ENCODE measurements at regions not wholly inside any gene's neighbourhood (a gene's known extent, or its start where the extent isn't known, plus 50 kb on each side); places are given as distances from the start of the nearest gene placed in this dataset.

DNA sequence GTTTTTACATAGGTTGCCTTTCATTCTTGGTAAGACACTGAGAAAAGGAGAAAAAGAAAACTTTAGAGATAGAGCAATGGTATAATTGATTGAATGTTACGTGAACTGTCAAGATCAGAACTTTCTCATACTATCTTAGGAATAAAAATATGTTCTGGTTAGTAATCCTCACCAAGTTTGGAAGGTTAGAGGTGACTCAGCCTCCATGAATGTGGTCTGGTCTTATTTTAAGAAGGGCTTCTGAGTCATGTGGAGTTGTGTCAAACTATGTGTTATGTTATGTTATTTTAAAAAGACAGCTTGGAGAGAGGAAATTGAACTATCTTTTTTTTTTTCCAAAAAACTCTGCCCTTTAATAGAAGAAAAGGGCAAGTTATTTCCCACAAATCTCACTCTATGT is 458.6 kb upstream of the KLF6 start:
- DNase-seq (ENCODE audit: low read depth, low spot score): peak; percentile 92
- Histone ChIP-seq H3K4me2 (ENCODE audit: insufficient read depth, low read length) (peak overlapping the region; percentile 94), H3K4me1 (ENCODE audit: control insufficient read depth, extremely low read depth, insufficient read depth, low read length) (peaks cover 56% of the 10 kb centered on the region), H2AFZ (ENCODE audit: low read depth, low read length) (no peak overlapping the region), H3K9me1 (replicated peaks; ENCODE audit: control insufficient read depth, extremely low read depth, insufficient read depth, low read length) (no peaks in the 10 kb centered on the region), H3K36me3 (ENCODE audit: control insufficient read depth in 2 of 2, extremely low read depth in 1 of 2, insufficient read depth in 2 of 2, low read length in 2 of 2) (no peaks in the 10 kb centered on the region), H3K9me3 (replicated peaks; ENCODE audit: control insufficient read depth, insufficient read depth, low read length) (no peaks in the 10 kb centered on the region), H3K79me2 (ENCODE audit: control insufficient read depth, insufficient read depth, low read length) (no peaks in the 10 kb centered on the region), H3K27me3 (ENCODE audit: control insufficient read depth in 2 of 2, insufficient read depth in 2 of 2, low read length in 2 of 2) (no peaks in the 10 kb centered on the region), H3K4me3 (replicated peaks in 1 of 3; ENCODE audit: insufficient read depth in 1 of 3, low read depth in 1 of 3, low read length in 3 of 3) (peak overlapping the region in 1 of 3 experiments; percentile 63), H3K9ac (replicated peaks; ENCODE audit: extremely low read depth, insufficient read depth, low read length) (peak overlapping the region; percentile 96), H4K20me1 (replicated peaks; ENCODE audit: control insufficient read depth, extremely low read depth, insufficient read depth, low read length) (no peaks in the 10 kb centered on the region), H3K27ac (ENCODE audit: insufficient read depth, low read depth, low read length) (peak overlapping the region; percentile 99)
- no TSS peak for BruUV-seq (replicated peaks)
- ChIA-PET POLR2A (interaction anchor here (1.5 kb wide), 1 partner anchor 459 kb away, joined by 8 read pairs; the partner anchor contains the start of gene KLF6), CTCF (interaction anchor here (0.8 to 1.4 kb wide), 5 partner anchors 27 to 524 kb away, joined by 3 to 5 read pairs (median 3); no protein-coding TSS in a partner anchor)
- TF ChIP-seq POLR2AphosphoS5 (IDR thresholded peaks at IDR 0.05; ENCODE audit: insufficient read depth, low read depth, low read length) (peak; percentile 34), MYC (IDR thresholded peaks at IDR 0.05; ENCODE audit: low read depth, low read length) (no peak), JUN (IDR thresholded peaks at IDR 0.05; ENCODE audit: borderline replicate concordance, insufficient read depth, insufficient read length, low read depth) (peak; percentile 97), GATA2 (IDR thresholded peaks at IDR 0.05; ENCODE audit: insufficient read depth, insufficient read length, low read depth, low read length) (peak; percentile 13), FOS (IDR thresholded peaks at IDR 0.05; ENCODE audit: borderline replicate concordance, insufficient read depth, low read length) (peak; percentile 98)
- FAIRE-seq: peak; percentile 78
- intact Hi-C loops (cut with micrococcal nuclease): loop anchor here (2.0 to 5.0 kb wide), 8 partner anchors 175 to 1047 kb away; no protein-coding TSS in a partner anchor
- dilution Hi-C loops (cut with MboI; ENCODE audit: extremely low pct_ligation_motif_present, low sequenced_read_pairs): no loop called here

DNA sequence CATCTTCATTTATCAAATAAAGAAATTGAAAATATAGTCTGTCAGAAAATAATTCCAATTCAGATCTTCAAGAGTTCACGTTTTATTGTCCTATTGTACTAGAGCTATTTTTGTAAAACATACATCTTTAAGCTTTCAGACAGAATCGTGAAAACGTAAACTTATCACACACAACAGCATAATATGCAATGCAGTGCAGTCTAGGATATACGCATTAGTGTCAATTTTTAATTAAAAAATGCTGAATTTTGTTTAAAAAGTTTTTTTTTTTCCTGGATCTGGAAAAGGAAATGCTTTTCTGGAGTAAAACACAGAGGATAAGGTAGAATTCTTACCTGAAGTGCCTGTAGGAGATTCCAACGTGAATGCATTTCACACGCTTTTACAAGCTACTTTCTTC is 458.2 kb upstream of the KLF6 start:
- CTCF ChIA-PET: interaction anchor here (0.8 to 1.4 kb wide), 5 partner anchors 27 to 524 kb away, joined by 3 to 5 read pairs (median 3); no protein-coding TSS in a partner anchor

More for the DNA sequence above, 458.2 kb upstream of the KLF6 start:
- TF ChIP-seq FOS (IDR thresholded peaks at IDR 0.05; ENCODE audit: borderline replicate concordance, insufficient read depth, low read length): no peak
- BruUV-seq (replicated peaks): TSS peak; percentile 62
- peak overlapping the region; percentile 96 for H3K9ac ChIP-seq (replicated peaks; ENCODE audit: extremely low read depth, insufficient read depth, low read length)
- no peaks in the 10 kb centered on the region for H3K9me3 ChIP-seq (replicated peaks; ENCODE audit: control insufficient read depth, insufficient read depth, low read length)
- FAIRE-seq: no peak
- POLR2A ChIA-PET: interaction anchor here (1.0 to 1.5 kb wide), 3 partner anchors 319 to 460 kb away, joined by 3 to 8 read pairs (median 4); partner anchors contain the start of gene KLF6
- no peak overlapping the region for H2AFZ ChIP-seq (ENCODE audit: low read depth, low read length)
- H3K4me2 ChIP-seq (ENCODE audit: insufficient read depth, low read length): peak overlapping the region; percentile 94
- H3K4me3 ChIP-seq (replicated peaks in 1 of 3; ENCODE audit: insufficient read depth in 1 of 3, low read depth in 1 of 3, low read length in 3 of 3): peak overlapping the region in 1 of 3 experiments; percentile 63
- no peaks in the 10 kb centered on the region for H3K27me3 ChIP-seq (ENCODE audit: control insufficient read depth in 2 of 2, insufficient read depth in 2 of 2, low read length in 2 of 2)
- no peaks in the 10 kb centered on the region for H3K36me3 ChIP-seq (ENCODE audit: control insufficient read depth in 2 of 2, extremely low read depth in 1 of 2, insufficient read depth in 2 of 2, low read length in 2 of 2)
- no peaks in the 10 kb centered on the region for H3K79me2 ChIP-seq (ENCODE audit: control insufficient read depth, insufficient read depth, low read length)
- no peaks in the 10 kb centered on the region for H4K20me1 ChIP-seq (replicated peaks; ENCODE audit: control insufficient read depth, extremely low read depth, insufficient read depth, low read length)
- dilution Hi-C loops (cut with MboI; ENCODE audit: extremely low pct_ligation_motif_present, low sequenced_read_pairs): no loop called here
- no peak for DNase-seq (ENCODE audit: low read depth, low spot score)
- H3K27ac ChIP-seq (ENCODE audit: insufficient read depth, low read depth, low read length): peak overlapping the region; percentile 99
- intact Hi-C loops (cut with micrococcal nuclease): loop anchor here (2.0 to 5.0 kb wide), 8 partner anchors 174 to 1046 kb away; no protein-coding TSS in a partner anchor
- H3K9me1 ChIP-seq (replicated peaks; ENCODE audit: control insufficient read depth, extremely low read depth, insufficient read depth, low read length): no peaks in the 10 kb centered on the region
- H3K4me1 ChIP-seq (ENCODE audit: control insufficient read depth, extremely low read depth, insufficient read depth, low read length): peaks cover 56% of the 10 kb centered on the region
